Endodermal cell (in vitro differentiated cells): ENCODE measurements at regions not wholly inside any gene's neighbourhood (a gene's known extent, or its start where the extent isn't known, plus 50 kb on each side); places are given as distances from the start of the nearest gene placed in this dataset.
"Not testable (repeated sequence)": the region's sequence is repeated elsewhere in the genome, so short reads cannot be mapped to it uniquely, and the experiment has no call there.

Experiments used
- DNase-seq: peaks from one replicate; pipeline ENCODE4 v3.0.0-alpha.2; 2017
- H3K27ac ChIP-seq: 2 replicates; pipeline ENCODE4 v1.5.1; 2013; ENCODE audit warnings: mild to moderate bottlenecking, low read depth, low read length, moderate library complexity
- H3K27me3 ChIP-seq: 2 replicates; pipeline ENCODE4 v1.6.1; 2013; ENCODE audit warnings: mild to moderate bottlenecking, low read length, moderate library complexity; ENCODE audit not compliant: insufficient read depth, control insufficient read depth, poor library complexity, severe bottlenecking
- H3K36me3 ChIP-seq: 2 replicates; pipeline ENCODE4 v1.7.0; 2013; ENCODE audit warnings: mild to moderate bottlenecking, low read length, moderate library complexity; ENCODE audit not compliant: control insufficient read depth, insufficient read depth
- H3K4me1 ChIP-seq: one replicate; pipeline ENCODE4 v1.7.0; 2013; ENCODE audit warnings: low read length; ENCODE audit not compliant: control insufficient read depth, insufficient read depth
- H3K4me3 ChIP-seq: 2 replicates; pipeline ENCODE4 v1.5.1; 2013; ENCODE audit warnings: mild to moderate bottlenecking, low read length, moderate library complexity
- H3K9ac ChIP-seq: 2 replicates; pipeline ENCODE4 v1.6.1; 2013; ENCODE audit warnings: mild to moderate bottlenecking, low read length, moderate library complexity; ENCODE audit not compliant: poor library complexity, severe bottlenecking; ENCODE audit errors: extremely low read depth
- H3K9me3 ChIP-seq: 2 replicates; pipeline ENCODE4 v1.6.1; 2013; ENCODE audit warnings: mild to moderate bottlenecking, low read length, moderate library complexity; ENCODE audit not compliant: control insufficient read depth
- H3K27ac Mint-ChIP-seq: 2 replicates; pipeline ENCODE4 v1.8.0; 2020; ENCODE audit warnings: mixed read lengths
- H3K27me3 Mint-ChIP-seq: 2 replicates; pipeline ENCODE4 v1.8.0; 2021; ENCODE audit warnings: mild to moderate bottlenecking, mixed read lengths; ENCODE audit not compliant: insufficient read depth
- H3K36me3 Mint-ChIP-seq: 2 replicates; pipeline ENCODE4 v1.8.0; 2020; ENCODE audit warnings: low read depth, mixed read lengths
- H3K4me1 Mint-ChIP-seq: 2 replicates; pipeline ENCODE4 v1.8.0; 2020; ENCODE audit warnings: mixed read lengths
- H3K4me3 Mint-ChIP-seq: 2 replicates; pipeline ENCODE4 v1.8.0; 2020; ENCODE audit warnings: mild to moderate bottlenecking, moderate library complexity, mixed read lengths
- H3K9me3 Mint-ChIP-seq: 2 replicates; pipeline ENCODE4 v1.8.0; 2020; ENCODE audit warnings: mild to moderate bottlenecking, mixed read lengths
- WGBS, 2 experiments: methylation state at CpG; one replicate each; pipeline versions ENCODE4 v1.1.5 to v1.1.7; 2013; ENCODE audit warnings: missing lambda C conversion rate in 2 of 2, mixed read lengths in 1 of 2; ENCODE audit not compliant: insufficient coverage in 1 of 2, insufficient read length in 1 of 2; 5-methylcytosine and 5-hydroxymethylcytosine counted together
- TF ChIP-seq, protein P1 (sequence below): fragments of 200-600 bp; sonication (generic); conservative IDR thresholded peaks from 2 replicates; pipeline ENCODE4 v1.5.0; 2021; ENCODE audit warnings: antibody characterized with exemption, mild to moderate bottlenecking

GRCh38 chr18:57950542-57950941 lies 93.5 kb upstream of the NEDD4L start:
- no peak for DNase-seq
- WGBS, 2 experiments = 92 to 100% methylated on average over 2 of the region's 2 CpGs
- no peak overlapping the region for H3K4me3 Mint-ChIP-seq

GRCh38 chr18:57949335-57949734 lies 94.7 kb upstream of the NEDD4L start:
- peaks cover 42% of the 10 kb centered on the region for H3K27me3 Mint-ChIP-seq
- H3K27ac Mint-ChIP-seq, H3K4me3 Mint-ChIP-seq, H3K36me3 ChIP-seq, DNase-seq, H3K4me1 Mint-ChIP-seq, H3K9me3 ChIP-seq, H3K27ac ChIP-seq, H3K36me3 Mint-ChIP-seq, H3K9me3 Mint-ChIP-seq, H3K4me1 ChIP-seq, H3K4me3 ChIP-seq, H3K9ac ChIP-seq: not testable (repeated sequence)
- H3K27me3 ChIP-seq = peaks cover 13% of the 10 kb centered on the region
- WGBS, 2 experiments = 92 to 94% methylated on average over 2 to 7 of the region's 7 CpGs

More at GRCh38 chr18:57950542-57950941, 93.5 kb upstream of the NEDD4L start:
- Histone ChIP-seq H3K4me1 (no peaks in the 10 kb centered on the region), H3K27ac (no peak overlapping the region), H3K4me3 (no peak overlapping the region), H3K27me3 (peaks cover 13% of the 10 kb centered on the region), H3K9me3 (no peaks in the 10 kb centered on the region), H3K9ac (no peak overlapping the region), H3K36me3 (no peaks in the 10 kb centered on the region)
- no peak overlapping the region for H3K27ac Mint-ChIP-seq
- H3K27me3 Mint-ChIP-seq = peaks cover 33% of the 10 kb centered on the region
- H3K36me3 Mint-ChIP-seq = no peaks in the 10 kb centered on the region
- TF ChIP-seq, protein P1, sequence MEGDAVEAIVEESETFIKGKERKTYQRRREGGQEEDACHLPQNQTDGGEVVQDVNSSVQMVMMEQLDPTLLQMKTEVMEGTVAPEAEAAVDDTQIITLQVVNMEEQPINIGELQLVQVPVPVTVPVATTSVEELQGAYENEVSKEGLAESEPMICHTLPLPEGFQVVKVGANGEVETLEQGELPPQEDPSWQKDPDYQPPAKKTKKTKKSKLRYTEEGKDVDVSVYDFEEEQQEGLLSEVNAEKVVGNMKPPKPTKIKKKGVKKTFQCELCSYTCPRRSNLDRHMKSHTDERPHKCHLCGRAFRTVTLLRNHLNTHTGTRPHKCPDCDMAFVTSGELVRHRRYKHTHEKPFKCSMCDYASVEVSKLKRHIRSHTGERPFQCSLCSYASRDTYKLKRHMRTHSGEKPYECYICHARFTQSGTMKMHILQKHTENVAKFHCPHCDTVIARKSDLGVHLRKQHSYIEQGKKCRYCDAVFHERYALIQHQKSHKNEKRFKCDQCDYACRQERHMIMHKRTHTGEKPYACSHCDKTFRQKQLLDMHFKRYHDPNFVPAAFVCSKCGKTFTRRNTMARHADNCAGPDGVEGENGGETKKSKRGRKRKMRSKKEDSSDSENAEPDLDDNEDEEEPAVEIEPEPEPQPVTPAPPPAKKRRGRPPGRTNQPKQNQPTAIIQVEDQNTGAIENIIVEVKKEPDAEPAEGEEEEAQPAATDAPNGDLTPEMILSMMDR = no peak
- H3K9me3 Mint-ChIP-seq = no peaks in the 10 kb centered on the region
- no peaks in the 10 kb centered on the region for H3K4me1 Mint-ChIP-seq

GRCh38 chr18:57947117-57947516 lies 96.9 kb upstream of the NEDD4L start:
- Mint-ChIP-seq H3K27ac (no peak overlapping the region), H3K4me3 (no peak overlapping the region), H3K27me3 (peaks cover 44% of the 10 kb centered on the region), H3K36me3 (no peaks in the 10 kb centered on the region), H3K4me1 (peaks cover 17% of the 10 kb centered on the region), H3K9me3 (no peaks in the 10 kb centered on the region)
- H3K36me3 ChIP-seq = no peaks in the 10 kb centered on the region
- H3K9me3 ChIP-seq = no peaks in the 10 kb centered on the region
- TF ChIP-seq, protein P1 = no peak
- peaks cover 15% of the 10 kb centered on the region for H3K4me1 ChIP-seq
- no peak overlapping the region for H3K9ac ChIP-seq
- H3K27ac ChIP-seq = no peak overlapping the region
- DNase-seq = no peak
- peaks cover 9% of the 10 kb centered on the region for H3K27me3 ChIP-seq
- WGBS, 2 experiments = 85% methylated on average over 3 of the region's 3 CpGs
- no peak overlapping the region for H3K4me3 ChIP-seq

DNA sequence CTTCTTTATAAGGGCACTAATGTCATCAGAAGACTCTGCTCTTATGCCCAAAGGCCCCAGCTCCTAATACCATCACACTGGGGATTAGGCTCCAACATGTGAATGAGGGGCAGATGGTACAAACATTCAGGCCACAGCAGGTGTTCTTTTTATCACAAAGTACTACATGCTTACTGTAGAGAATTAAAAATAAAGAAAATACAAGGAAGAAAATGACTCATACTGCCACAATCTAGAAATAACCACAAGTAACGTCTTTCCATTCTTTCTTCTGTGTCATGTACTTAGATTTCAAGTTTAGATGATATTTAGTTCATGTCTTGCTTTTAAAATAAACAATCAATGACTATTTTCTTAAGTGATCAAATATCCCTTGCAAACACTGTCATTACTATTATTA lies 100.3 kb upstream of the NEDD4L start:
- Mint-ChIP-seq H3K9me3 (no peaks in the 10 kb centered on the region), H3K4me3 (no peak overlapping the region), H3K36me3 (no peaks in the 10 kb centered on the region), H3K27me3 (peaks cover 46% of the 10 kb centered on the region), H3K4me1 (peaks cover 25% of the 10 kb centered on the region), H3K27ac (no peak overlapping the region)
- Histone ChIP-seq H3K27ac (no peak overlapping the region), H3K4me3 (no peak overlapping the region), H3K27me3 (peaks cover 9% of the 10 kb centered on the region), H3K9ac (no peak overlapping the region), H3K36me3 (no peaks in the 10 kb centered on the region), H3K4me1 (peaks cover 18% of the 10 kb centered on the region), H3K9me3 (no peaks in the 10 kb centered on the region)
- WGBS, 2 experiments = 71% methylated on average over 1 of the region's 1 CpG; no CpG with 5 or more reads in 1 of the 2 experiments
- TF ChIP-seq, protein P1 = no peak
- no peak for DNase-seq
